K562 (cell line): ENCODE measurements at regions not wholly inside any gene's neighbourhood (a gene's known extent, or its start where the extent isn't known, plus 50 kb on each side); places are given as distances from the start of the nearest gene placed in this dataset.

Source experiments
- ATAC-seq: fragments of 200-7000 bp; cut with Tn5 transposase; 3 replicates; pipeline ENCODE4 v1.9.1; 2020; ENCODE audit warnings: moderate library complexity
- BruUV-seq: library from RNA; stranded (reverse); fragments of 400-500 nt; replicated peaks from 2 replicates; lab custom pipeline; 2021; lab: Mats Ljungman, UMichigan
- CTCF ChIA-PET: fragments of 300-600 bp; formaldehyde crosslinking; extraction: SDS; loops from one replicate; lab custom pipeline; 2021; ENCODE audit warnings: low intra/inter-chr PET ratio; lab: Yijun Ruan, JAX
- POLR2A ChIA-PET: fragments of 300-600, 350-650 bp; sonication (Branson Sonifier 250); formaldehyde crosslinking; extraction: SDS; loops from one replicate; lab custom pipeline; 2021; ENCODE audit warnings: antibody characterized with exemption, inconsistent platforms; lab: Yijun Ruan, JAX
- DNase-seq, 4 experiments: peaks; one replicate each; pipeline versions ENCODE4 v3.0.0 to v3.0.0-alpha.2; 2011 to 2018; ENCODE audit warnings: low spot score in 3 of 4, mixed read lengths in 3 of 4; ENCODE audit errors: extremely low read depth in 1 of 4
- FAIRE-seq: peaks from 2 replicates; lab custom pipeline; 2011; peaks lifted over from hg19 to GRCh38; lab: Jason Lieb, UNC
- H2AFZ ChIP-seq: 2 replicates; pipeline ENCODE4 v1.6.0; 2011; ENCODE audit warnings: low read depth, low read length, control low read depth, inconsistent platforms
- H3K27ac ChIP-seq: fragments of 200-600 bp; 3 replicates; pipeline ENCODE4 v1.8.0; 2011; ENCODE audit warnings: low read depth, mild to moderate bottlenecking, control low read depth, inconsistent platforms, low read length, moderate library complexity, mixed read lengths; ENCODE audit errors: extremely low read depth
- H3K27me3 ChIP-seq, 2 experiments: fragments of 300-600 bp in 1 of 2; 2 replicates in 1 of 2; 3 replicates in 1 of 2; pipeline versions ENCODE4 v1.6.0 to v1.8.0; 2011; ENCODE audit warnings: inconsistent platforms in 2 of 2, low read length in 2 of 2, mild to moderate bottlenecking in 1 of 2, mixed read lengths in 1 of 2, moderate library complexity in 1 of 2; ENCODE audit not compliant: control insufficient read depth in 2 of 2, insufficient read depth in 2 of 2
- H3K36me3 ChIP-seq: fragments of 300-600 bp; 3 replicates; pipeline ENCODE4 v1.8.0; 2011; ENCODE audit warnings: mild to moderate bottlenecking, low read length, inconsistent platforms; ENCODE audit not compliant: control insufficient read depth, insufficient read depth
- H3K4me1 ChIP-seq, 2 experiments: fragments of 200-600 bp in 1 of 2; replicated peaks in 1 of 2; 2 replicates in 1 of 2; 3 replicates in 1 of 2; pipeline versions ENCODE4 v1.5.1 to v1.8.0; 2011; ENCODE audit warnings: inconsistent platforms in 2 of 2, low read length in 2 of 2, mild to moderate bottlenecking in 1 of 2, mixed read lengths in 1 of 2, moderate library complexity in 1 of 2; ENCODE audit not compliant: control insufficient read depth in 2 of 2, insufficient read depth in 2 of 2
- H3K4me2 ChIP-seq: 2 replicates; pipeline ENCODE4 v1.6.1; 2011; ENCODE audit warnings: low read length, control low read depth, inconsistent platforms, mixed read lengths; ENCODE audit not compliant: insufficient read depth
- H3K4me3 ChIP-seq: fragments of 200-600 bp; sonication (generic), shearing (Covaris generic); 2 replicates; pipeline ENCODE4 v1.5.1; 2016; ENCODE audit warnings: control low read depth, inconsistent platforms
- H3K79me2 ChIP-seq: fragments of 200-600 bp; 3 replicates; pipeline ENCODE4 v1.8.0; 2011; ENCODE audit warnings: low read length, inconsistent platforms; ENCODE audit not compliant: control insufficient read depth, insufficient read depth
- H3K9ac ChIP-seq, 2 experiments: 2 replicates each; pipeline versions ENCODE4 v1.6.0 to v1.6.1; 2011; ENCODE audit warnings: low read depth in 2 of 2, low read length in 2 of 2, control low read depth in 1 of 2, inconsistent platforms in 1 of 2, mild to moderate bottlenecking in 1 of 2, mixed read lengths in 1 of 2; ENCODE audit not compliant: insufficient read depth in 1 of 2
- H3K9me1 ChIP-seq: one replicate; pipeline ENCODE4 v1.6.0; 2011; ENCODE audit warnings: inconsistent platforms, mild to moderate bottlenecking, low read length, moderate library complexity; ENCODE audit not compliant: control insufficient read depth, insufficient read depth
- H3K9me3 ChIP-seq: replicated peaks from 2 replicates; pipeline ENCODE4 v1.5.1; 2011; ENCODE audit warnings: low read depth, low read length, inconsistent platforms; ENCODE audit not compliant: control insufficient read depth, insufficient read depth
- H4K20me1 ChIP-seq: replicated peaks from 2 replicates; pipeline ENCODE4 v1.6.1; 2011; ENCODE audit warnings: low read length, inconsistent platforms, mixed read lengths; ENCODE audit not compliant: control insufficient read depth, insufficient read depth
- ERF ChIP-seq: fragments of 450-650 bp; formaldehyde crosslinking; IDR thresholded peaks from 2 replicates; pipeline ENCODE4 v1.4.0; 2020; ENCODE audit warnings: mild to moderate bottlenecking, mixed read lengths
- JUNB ChIP-seq: fragments of 450-650 bp; formaldehyde crosslinking; conservative IDR thresholded peaks from 2 replicates; pipeline ENCODE4 v1.4.0; 2020; ENCODE audit warnings: mild to moderate bottlenecking
- NKRF ChIP-seq: fragments of 450-650 bp; IDR thresholded peaks from 2 replicates; pipeline ENCODE4 v1.6.1; 2016; ENCODE audit warnings: borderline replicate concordance
- RAD21 ChIP-seq, 2 experiments: fragments of 250-450 bp in 1 of 2; fragments of 450-650 bp in 1 of 2; sonication (Bioruptor Pico) in 1 of 2; formaldehyde crosslinking in 1 of 2; IDR thresholded peaks in 1 of 2; conservative IDR thresholded peaks in 1 of 2; 2 replicates each; pipeline versions ENCODE4 v1.4.0 to v1.8.0; 2020 to 2022; ENCODE audit warnings: mild to moderate bottlenecking in 2 of 2, moderate library complexity in 1 of 2
- SIX5 ChIP-seq, 2 experiments: IDR thresholded peaks; 2 replicates each; pipeline ENCODE4 v1.6.1; 2011; ENCODE audit warnings: low read length in 2 of 2, borderline replicate concordance in 1 of 2, low read depth in 1 of 2, mild to moderate bottlenecking in 1 of 2, moderate library complexity in 1 of 2; ENCODE audit not compliant: insufficient read depth in 1 of 2
- TAF7 ChIP-seq: fragments of 450-650 bp; IDR thresholded peaks from 2 replicates; pipeline ENCODE4 v1.6.1; 2016; ENCODE audit warnings: missing genetic modification characterization, missing compliant biosample characterization
- ZBTB33 ChIP-seq: sonication (generic); formaldehyde crosslinking; IDR thresholded peaks from 2 replicates; pipeline ENCODE4 v1.8.1; 2023; ENCODE audit warnings: mild to moderate bottlenecking, missing genetic modification reagents
- ZNF217 ChIP-seq: sonication (generic); formaldehyde crosslinking; IDR thresholded peaks from 2 replicates; pipeline ENCODE4 v1.8.0; 2022; ENCODE audit warnings: mild to moderate bottlenecking, missing genetic modification reagents
- WGBS: fragments of 100-300 bp; shearing (Covaris generic); methylation state at CpG from one replicate; pipeline ENCODE4 v1.1.6; 2016; ENCODE audit warnings: low coverage, mixed read lengths; ENCODE audit not compliant: insufficient coverage; ENCODE audit errors: missing lambda C conversion rate; 5-methylcytosine and 5-hydroxymethylcytosine counted together
- in situ Hi-C: fragments of 300-500 bp; cut with MboI; formaldehyde crosslinking; loops from 4 replicates; pipeline ENCODE4 v1.15.0; 2018; ENCODE audit warnings: inconsistent platforms, mixed read lengths
- intact Hi-C: fragments of 100-400 bp; cut with micrococcal nuclease; formaldehyde crosslinking; loops from 2 replicates; pipeline ENCODE4 v1.14.2; 2022
- TF ChIP-seq, protein P1 (sequence below), 3 experiments: IDR thresholded peaks in 2 of 3; conservative IDR thresholded peaks in 1 of 3; 2 replicates each; pipeline ENCODE4 v1.5.1; 2011 to 2012; ENCODE audit warnings: low read length in 3 of 3, mild to moderate bottlenecking in 3 of 3, control low read depth in 2 of 3, improper control_type of control experiment in 1 of 3, inconsistent platforms in 1 of 3, low read depth in 1 of 3, mixed read lengths in 1 of 3, moderate library complexity in 1 of 3; ENCODE audit not compliant: insufficient read depth in 2 of 3

- TF ChIP-seq RAD21 (CRISPR knock-in tag; conservative IDR thresholded peaks at IDR 0.05 in 1 of 2, IDR thresholded peaks at IDR 0.05 in 1 of 2) = peak in 1 of 2 experiments; percentile 11; a peak in 1 of 4 replicates
- TF ChIP-seq NKRF = no peak
- TF ChIP-seq TAF7 (tag) = no peak
- TF ChIP-seq, protein P1, sequence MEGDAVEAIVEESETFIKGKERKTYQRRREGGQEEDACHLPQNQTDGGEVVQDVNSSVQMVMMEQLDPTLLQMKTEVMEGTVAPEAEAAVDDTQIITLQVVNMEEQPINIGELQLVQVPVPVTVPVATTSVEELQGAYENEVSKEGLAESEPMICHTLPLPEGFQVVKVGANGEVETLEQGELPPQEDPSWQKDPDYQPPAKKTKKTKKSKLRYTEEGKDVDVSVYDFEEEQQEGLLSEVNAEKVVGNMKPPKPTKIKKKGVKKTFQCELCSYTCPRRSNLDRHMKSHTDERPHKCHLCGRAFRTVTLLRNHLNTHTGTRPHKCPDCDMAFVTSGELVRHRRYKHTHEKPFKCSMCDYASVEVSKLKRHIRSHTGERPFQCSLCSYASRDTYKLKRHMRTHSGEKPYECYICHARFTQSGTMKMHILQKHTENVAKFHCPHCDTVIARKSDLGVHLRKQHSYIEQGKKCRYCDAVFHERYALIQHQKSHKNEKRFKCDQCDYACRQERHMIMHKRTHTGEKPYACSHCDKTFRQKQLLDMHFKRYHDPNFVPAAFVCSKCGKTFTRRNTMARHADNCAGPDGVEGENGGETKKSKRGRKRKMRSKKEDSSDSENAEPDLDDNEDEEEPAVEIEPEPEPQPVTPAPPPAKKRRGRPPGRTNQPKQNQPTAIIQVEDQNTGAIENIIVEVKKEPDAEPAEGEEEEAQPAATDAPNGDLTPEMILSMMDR (IDR thresholded peaks at IDR 0.05 in 2 of 3, conservative IDR thresholded peaks at IDR 0.05 in 1 of 3; ENCODE audit: insufficient read depth in 2 of 3, low read depth in 1 of 3, low read length in 3 of 3) = peak; percentile 15 to 43 (median 30); a peak in 4 of 6 replicates
- no peak for TF ChIP-seq JUNB (CRISPR knock-in tag)
- TF ChIP-seq SIX5 (IDR thresholded peaks at IDR 0.05; ENCODE audit: borderline replicate concordance in 1 of 2, insufficient read depth in 1 of 2, low read depth in 1 of 2, low read length in 2 of 2) = no peak
- no peak for TF ChIP-seq ERF (CRISPR knock-in tag)
- TF ChIP-seq ZNF217 (CRISPR knock-in tag) = no peak
- TF ChIP-seq ZBTB33 = no peak
- TF ChIP-seq, all 486 proteins: peak for 2
- BruUV-seq = no TSS peak
- in situ Hi-C loops (no loop called here), intact Hi-C loops (no loop called here)
- no peaks in the 10 kb centered on the region for H3K79me2 ChIP-seq
- no peak overlapping the region for H3K4me3 ChIP-seq
- DNase-seq (peak; percentile 9 to 13 (median 11)), FAIRE-seq (peak; percentile 67), ATAC-seq (peak; percentile 59; the same call in 1 of the 3 replicates)
- no peaks in the 10 kb centered on the region for H3K36me3 ChIP-seq
- WGBS = 11% methylated on average over 2 of the region's 2 CpGs
- H2AFZ ChIP-seq = no peak overlapping the region
- H3K4me1 ChIP-seq = no peaks in the 10 kb centered on the region; a peak in 2 of 5 replicates
- H3K27ac ChIP-seq = no peak overlapping the region
- H3K9me1 ChIP-seq = no peaks in the 10 kb centered on the region
- no peak overlapping the region for H3K4me2 ChIP-seq
- no peaks in the 10 kb centered on the region; a peak in 2 of 5 replicates for H3K27me3 ChIP-seq
- H4K20me1 ChIP-seq = no peaks in the 10 kb centered on the region
- ChIA-PET POLR2A (no interaction called here), CTCF (no interaction called here)
- H3K9me3 ChIP-seq = no peaks in the 10 kb centered on the region
- H3K9ac ChIP-seq = no peak overlapping the region
Observed at GRCh38 chr3:124246949-124247348, 255.0 kb upstream of the ROPN1 start.
